Stimulated activated CD8-positive, alpha-beta memory T cell treated with anti-CD3 and anti-CD28 coated beads, Interleukin-4, amount 100 ng/mL, for 48 hours (primary cell): ENCODE measurements at regions not wholly inside any gene's neighbourhood (a gene's known extent, or its start where the extent isn't known, plus 50 kb on each side); places are given as distances from the start of the nearest gene placed in this dataset.

Source experiments
- DNase-seq: peaks from one replicate; pipeline ENCODE4 v3.0.0-alpha.2; 2020

DNA sequence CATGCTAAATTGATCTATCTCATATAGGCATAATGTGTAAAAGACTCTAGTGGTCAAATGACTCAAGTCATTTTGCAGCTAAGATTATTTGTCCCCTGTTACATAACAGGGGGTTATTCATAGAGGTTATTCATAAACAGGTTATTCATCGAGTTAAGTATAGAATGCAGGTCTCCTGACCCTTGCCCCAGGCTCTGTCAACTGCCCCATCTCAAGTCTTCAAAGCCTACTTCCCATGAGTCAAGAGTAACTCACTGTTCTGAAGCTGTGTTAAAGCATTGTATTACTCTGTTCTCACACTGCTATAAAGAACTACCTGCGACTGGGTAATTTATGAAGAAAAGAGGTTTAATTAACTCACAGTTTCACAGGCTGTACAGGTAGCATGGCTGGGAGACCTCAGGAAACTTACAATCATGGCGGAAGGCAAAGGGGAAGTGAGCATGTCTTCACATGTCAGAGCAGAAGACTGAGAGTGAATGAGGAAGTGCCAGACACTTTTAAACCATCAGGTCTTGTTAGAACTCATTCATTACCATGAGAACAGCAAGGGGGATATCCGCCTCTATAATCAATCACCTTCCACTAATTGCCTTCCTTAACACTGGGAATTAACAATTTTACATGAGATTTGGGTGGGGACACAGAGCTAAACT is 226.2 kb upstream of the BLID start:
- no peak for DNase-seq

DNA sequence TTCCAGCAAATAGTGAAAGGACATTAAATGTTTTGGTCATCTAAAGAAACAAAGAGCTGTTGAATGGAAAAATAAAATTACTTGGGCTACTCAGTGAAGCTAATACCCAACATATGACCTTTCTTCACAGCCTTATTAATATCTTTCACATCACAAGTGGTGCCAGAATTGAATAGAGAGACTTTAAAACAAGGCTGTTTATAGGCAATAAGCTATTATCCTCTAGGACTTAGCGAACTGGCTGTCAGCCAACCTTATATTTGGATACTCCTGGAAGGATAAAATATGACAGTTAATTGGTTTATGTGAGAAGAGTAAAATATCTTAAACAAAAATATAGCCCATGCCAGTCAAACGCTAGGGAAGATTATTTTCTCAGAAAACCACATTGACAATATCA is 225.5 kb upstream of the BLID start:
- no peak for DNase-seq

DNA sequence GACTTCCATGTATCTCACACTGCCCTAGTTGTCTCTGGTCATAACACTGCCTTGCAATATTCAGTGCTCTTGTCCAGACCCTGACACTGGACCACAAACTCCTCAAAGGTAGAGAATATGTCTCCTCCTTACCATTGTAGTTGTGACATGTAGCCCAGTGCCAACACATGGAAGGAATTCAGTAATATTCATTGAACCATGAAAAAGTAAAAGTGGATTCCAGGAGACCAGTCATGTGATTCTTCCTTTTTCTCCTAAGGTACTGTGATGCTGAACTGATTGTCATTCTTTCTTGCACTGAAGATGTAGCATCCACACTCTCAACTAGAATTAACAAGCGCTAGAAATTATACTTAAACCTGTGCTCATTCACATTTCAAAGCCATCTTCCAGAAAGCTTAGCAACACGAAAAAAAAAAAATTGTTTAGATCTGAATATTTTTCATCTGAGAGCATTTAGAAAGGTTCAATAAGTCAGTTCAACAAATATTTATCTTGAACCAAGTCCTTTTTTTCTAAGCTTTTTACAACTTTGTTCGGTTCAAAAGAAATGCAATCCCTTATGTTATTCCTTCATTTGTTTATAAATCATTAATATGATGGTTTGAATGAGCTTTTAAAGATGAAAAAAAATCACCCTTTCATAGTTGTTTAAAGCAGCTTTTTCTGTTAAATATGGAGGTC is 224.7 kb upstream of the BLID start:
- DNase-seq, result no peak

DNA sequence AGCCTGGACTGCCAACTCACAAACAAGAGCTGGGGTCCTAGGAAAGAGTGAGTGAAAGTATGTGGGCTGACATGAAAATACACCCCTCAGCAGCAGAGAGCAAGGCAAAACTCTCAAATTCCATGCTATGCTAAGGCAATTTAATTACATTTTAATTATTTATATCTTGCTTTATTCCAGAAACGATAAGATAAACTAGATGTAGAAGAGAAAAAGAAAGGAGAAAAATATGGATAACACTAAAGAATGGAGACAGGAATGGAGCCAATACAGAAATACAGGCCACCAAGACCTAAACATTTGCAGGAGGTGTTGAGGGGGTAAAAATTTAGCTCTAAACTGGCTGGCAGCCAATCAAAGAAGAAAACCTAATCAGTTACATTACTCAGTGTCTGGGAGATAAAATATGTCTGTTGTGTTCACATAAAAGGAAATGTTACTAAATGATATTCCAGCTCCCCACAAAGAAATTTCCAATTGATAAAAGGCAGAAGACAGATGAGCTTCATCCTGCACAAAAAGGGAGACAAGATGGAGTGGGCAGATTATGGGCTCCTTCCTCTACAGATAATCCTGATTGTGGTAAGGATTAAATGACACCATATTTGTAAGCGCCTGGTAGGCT is 223.5 kb upstream of the BLID start:
- no peak for DNase-seq

DNA sequence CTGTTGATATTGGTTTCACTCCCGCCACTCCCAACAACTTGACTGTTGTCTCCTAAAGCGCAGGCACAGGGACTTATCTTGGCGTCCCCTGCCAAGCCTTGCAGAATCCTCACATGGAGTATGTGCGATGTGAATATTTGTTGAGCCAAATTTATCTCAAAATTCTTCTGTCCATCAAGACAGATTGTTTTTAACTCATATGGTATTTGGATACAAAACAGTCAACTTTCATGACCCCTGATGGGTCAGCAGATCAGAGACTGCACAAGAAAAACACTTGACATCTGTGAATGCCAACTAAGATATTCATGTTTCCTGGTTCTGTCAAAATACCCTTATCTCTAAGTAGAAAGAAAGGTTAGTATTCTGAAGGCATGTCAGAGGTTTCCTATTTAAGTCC is 221.7 kb upstream of the BLID start:
- DNase-seq, result no peak

DNA sequence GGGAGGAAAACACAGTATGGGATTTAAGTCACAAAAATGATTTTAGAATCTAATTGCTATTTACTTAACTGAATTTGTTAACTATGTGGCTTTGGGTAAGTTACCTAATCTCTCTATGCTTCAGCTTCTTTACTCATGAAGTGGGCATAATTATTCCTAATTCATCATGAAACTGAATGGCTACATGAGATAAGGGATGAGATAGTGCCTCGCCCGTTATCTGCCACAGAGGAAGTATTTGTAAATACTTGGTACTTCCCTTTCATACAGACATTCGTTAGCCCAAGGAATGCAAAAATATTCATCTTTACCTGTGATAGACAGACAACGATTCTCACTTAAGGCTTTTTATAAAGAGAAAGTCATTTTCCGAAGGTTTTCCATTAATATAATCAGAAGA is 221.2 kb upstream of the BLID start:
- DNase-seq, result no peak

DNA sequence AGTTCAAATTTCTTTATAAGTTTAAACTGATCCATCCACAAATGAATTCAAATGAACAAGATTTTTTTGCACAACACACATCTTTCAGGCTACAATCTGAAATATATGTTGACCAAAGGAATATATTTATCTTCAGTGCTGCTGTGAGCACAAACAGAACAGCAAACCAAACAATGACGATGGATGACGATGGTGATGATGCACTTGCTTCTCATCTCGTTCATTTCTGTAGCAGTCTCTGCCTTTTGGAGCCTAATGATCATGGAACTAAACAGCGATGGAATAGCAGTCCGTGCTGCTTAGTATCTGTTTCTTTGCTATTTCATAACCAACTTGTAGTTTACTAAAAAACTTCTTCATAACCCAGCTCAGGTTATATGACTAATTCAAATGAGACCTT is 220.7 kb upstream of the BLID start:
- DNase-seq, result no peak

DNA sequence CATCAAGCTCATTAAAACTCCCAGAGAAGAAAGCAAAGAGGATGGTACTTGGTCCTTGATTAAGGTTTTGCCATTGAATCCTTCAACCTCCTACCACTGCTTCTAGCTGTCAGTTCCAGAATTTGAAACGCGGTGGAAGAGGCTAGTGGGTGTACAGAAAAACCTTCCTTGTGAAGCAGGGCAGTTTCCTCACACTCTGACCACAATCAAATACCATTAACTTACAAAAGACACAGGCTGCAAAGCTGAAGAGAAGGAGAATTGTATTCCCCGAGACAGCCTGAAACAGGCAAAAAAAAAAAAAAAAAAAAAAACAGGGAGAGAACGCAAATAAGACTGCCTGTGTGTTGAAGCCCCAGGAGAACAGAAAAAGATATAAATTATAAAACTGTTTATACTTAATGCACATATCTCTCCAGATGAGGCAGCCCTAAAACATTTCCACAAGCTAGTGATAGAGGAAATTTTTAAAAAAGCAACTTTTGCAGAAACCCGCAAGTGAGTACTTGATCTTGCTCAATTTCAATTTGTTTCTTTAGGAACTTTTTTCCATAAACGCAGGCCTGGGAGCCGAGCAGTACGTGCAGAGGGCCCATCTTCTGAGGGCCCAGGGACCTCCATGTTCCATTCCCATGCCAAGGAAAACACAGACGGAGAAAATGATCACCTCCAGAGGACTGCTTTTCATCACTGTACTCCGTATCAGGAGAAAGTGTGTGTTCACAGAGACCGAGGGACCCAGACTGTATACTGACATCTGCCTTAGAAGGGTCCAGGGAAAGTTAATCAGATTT is 218.7 kb upstream of the BLID start:
- no peak for DNase-seq

DNA sequence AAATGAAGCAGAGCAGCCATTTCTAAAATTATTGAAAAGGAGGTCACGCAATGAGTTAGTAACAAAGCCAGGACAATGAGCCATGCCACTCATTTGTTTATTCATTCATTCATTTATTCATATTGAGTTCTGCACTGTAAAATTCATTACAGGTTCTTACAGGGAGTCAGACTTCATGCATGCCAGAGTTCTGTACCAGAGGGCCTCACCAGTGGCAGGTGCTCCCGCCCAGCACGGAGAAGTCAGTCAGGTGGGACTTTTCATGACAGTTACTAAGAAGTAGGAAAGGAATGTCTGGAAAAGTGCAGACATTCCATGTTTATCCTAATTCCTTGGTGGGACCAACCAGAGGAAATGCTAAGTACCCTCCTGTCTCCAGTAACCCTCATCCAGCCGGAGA is 217.5 kb upstream of the BLID start:
- DNase-seq, result no peak

DNA sequence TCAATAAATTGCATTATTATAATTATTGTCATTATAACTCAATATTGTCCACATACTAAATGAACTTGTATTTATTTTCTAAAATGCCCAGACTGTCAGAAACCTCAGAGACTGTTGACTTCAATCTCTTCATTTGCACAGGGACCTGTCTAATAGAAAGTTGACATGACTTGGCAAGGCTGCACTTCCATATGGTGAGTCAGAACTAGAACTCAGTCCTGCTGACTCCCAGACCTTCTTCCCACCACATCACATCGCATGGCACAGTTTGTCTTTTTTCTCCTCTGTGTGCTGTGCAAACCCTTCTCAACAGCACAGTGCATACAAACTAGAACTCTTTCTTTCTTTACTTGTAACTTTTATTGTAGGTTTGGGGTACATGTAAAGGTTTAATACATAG is 215.1 kb upstream of the BLID start:
- DNase-seq, result no peak

DNA sequence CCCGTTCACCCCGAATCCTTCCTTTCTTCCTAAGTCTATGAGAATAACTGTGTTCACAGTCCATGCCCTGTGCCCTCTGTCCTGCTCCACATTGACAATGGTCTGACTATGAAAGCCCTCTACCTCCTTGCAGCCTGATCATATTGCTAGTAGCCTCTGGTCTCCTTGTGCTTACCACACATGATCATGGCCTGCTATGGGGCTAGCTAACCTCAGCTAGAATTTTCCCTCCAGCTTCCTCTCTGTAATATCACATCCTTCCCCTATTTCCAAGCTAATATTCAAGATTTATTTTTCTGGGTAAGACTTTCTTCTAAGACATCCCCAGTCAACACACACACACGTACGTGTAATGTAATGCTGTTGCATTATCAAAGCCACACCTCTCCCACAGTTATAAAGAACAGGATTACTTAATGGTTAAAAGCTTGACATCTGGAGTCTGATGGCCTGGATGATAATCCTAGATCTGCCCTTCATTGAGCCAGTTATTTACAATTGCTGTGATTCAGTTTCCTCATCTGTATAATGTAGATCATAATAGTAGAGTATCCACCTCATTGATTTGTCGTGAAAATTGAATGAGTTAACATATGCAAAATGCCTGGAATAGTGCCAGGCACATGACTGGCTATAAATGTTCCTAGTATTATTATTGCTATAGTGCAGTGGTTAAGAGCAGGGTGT is 214.4 kb upstream of the BLID start:
- DNase-seq, result no peak

DNA sequence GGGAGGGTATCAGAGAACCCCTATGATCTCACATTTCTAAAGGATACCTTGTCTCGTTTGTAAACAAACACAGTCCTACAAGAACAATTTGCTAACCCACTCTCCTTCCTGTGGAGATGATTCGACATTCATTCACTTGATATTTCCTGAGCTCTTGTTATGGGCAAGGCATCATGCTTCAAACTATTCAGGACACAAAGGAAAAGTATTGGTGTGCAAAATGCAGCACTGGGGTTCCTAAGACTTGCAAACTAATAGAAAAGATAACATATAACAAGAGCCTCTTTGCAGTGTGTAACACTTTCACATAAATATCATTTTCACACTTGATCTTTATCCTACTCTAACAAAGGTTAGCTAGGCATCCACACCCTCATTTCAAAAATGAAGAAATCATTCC is 211.5 kb upstream of the BLID start:
- no peak for DNase-seq

DNA sequence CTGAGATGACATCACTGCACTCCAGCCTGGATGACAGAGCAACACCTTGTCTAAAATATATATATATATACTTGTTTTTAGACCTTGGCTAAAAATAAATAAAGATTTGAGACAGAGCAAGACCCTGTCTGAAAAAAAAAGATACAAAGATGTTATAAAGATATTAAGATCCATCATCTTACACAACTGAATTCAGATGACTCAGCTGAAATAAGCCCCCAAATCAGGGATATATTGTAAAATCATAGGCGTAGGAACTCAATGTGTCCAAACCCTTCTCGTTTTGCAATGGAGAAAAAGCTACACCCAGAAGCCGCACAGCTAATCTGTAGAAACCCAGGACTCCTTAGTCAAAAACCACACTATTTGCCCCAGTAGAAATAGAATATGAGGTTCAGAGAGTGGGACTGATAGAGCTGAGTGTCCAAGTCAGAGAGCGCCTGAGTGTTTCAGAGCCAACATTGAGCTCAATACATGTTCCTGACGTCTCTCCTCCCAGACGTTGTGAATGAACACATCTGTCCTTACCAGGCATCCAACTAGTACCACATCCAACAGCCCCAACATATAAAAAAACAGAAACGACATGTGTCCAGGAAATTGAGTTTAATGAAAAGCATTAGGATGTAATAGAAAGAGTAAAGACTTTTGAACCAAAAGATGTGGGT is 207.9 kb upstream of the BLID start:
- no peak for DNase-seq

DNA sequence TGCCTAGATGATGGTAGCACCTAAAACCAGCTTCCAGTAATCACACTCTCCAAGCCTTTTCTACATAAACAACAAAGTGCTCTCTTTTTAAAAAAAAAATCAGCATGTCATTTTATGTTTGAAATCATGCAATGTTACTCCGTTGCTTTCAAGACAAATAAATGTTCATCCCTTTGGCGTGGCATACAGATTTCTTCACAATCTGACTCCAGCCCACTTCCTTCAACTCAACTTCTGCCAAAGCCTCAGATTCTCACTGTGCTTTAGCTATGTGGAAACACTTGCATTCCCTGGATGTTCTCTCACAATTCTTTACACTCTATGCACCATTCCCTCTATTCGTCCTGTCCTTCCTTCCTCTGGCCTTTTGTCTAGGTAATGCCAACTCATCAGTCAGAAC is 206.3 kb upstream of the BLID start:
- DNase-seq, result no peak

DNA sequence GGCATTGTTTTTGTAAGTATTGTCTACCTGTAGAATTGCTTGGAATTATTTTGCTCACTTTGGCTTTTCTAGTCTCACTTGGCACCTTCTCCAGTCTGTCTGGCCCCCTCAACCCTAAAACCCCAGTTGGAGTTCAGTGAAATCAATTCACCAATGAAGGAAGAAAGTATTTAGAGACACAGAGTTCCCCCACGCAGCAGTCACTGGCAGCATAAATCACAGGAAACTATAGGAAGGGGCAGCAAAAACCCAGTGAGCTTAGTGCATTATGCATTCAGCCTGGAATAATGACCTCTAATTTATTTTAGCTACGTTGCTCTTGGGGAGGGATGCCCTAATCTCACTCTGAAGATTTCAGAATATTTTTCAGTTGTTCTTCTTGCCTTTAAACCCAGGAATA is 204.7 kb upstream of the BLID start:
- DNase-seq, result no peak

DNA sequence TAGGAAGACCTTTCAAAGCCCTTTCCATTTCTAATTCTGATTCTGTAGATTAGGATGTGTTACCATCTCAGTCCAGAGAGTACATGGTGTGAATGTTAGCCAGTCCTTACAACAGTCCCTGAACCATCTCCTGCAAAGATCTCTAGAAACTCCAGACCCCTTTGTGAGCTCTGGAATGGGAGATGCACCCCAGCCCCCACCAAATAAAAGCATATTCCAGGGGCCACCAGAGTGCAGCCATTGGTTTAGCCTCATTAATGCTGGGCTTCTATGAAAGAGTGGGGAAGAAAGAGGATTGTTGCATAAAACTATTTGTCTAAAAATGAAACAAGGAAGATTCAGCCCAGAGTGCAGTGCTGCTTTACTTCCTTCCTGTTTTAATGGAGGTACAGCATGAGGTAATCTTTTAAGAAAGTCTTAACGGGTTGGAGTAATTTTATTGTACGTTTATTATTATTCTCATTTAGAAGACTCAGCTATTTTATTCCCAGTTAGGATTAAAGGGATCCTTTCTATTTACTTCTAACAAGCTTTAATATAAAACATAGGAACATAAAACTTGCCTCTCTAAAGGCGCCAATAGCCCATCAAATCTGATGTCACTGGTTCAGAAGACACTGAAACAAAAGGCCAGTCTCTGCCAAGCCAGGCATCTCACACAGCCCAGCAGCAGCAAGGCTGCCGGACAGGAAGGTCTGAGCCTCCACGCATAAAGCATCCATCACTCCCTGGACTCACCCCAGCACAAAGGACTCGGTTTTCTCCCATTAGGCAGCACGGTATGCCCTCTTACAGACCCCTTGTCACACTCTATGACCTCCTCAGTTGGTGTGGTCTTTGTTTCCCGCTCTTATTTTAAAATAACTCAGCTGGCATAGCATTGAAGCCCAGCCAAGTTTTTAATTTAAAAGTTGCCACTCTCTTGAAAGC is 203.9 kb upstream of the BLID start:
- no peak for DNase-seq

DNA sequence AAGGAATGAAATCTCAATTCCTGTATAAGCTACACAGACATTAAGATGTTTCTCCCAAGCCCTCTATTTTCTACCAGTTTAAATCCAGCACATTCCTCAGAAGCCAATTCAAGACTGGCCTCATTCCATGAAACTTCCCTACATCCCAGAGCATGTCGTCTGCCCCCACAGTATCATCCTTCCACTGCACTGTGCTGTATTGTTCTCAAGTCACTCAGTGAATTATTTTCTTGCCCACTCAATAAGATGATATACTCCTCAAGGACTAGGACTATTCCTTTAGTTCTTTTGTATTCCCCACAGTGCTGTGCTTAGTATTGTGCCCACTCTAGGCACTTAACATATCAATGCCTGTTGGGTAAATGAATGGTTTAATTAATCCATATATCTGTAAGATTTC is 203.1 kb upstream of the BLID start:
- DNase-seq, result no peak

DNA sequence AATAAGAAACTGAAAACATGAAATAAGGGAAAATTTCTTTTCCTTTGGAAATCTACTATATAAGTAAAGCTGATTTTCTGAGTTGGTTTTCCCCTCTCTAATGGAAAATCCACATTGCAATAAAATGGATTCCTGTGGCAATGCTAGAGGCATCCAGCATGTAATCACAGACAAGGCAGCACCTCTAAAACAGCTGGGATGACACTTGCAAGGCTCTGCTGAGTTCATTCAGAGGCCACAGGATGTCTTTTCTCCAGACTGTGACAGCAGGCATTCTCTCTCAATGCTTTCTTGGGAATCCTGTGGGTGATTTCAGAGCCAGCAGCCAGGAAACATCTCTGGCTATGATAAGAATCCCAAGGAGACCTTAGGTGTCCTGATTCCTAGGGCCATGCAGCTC is 201.3 kb upstream of the BLID start:
- no peak for DNase-seq

DNA sequence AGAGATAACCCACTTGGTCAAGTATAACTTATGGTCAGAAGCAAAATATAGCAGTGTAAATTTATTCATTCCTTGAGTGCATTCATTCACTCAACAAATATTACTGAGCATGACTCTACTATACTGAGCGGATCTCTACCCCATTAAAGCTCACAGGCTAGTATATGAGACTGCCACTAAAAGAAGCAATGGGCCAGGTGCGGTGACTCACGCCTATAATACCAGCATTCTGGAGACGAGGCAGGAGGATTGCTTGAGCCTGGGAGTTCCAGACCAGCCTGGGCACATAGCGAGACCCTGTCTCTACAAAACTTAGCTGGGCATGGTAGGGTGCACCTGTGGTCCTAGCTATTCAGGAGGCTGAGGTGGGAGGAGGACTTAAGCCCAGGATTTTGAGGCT is 197.6 kb upstream of the BLID start:
- no peak for DNase-seq

DNA sequence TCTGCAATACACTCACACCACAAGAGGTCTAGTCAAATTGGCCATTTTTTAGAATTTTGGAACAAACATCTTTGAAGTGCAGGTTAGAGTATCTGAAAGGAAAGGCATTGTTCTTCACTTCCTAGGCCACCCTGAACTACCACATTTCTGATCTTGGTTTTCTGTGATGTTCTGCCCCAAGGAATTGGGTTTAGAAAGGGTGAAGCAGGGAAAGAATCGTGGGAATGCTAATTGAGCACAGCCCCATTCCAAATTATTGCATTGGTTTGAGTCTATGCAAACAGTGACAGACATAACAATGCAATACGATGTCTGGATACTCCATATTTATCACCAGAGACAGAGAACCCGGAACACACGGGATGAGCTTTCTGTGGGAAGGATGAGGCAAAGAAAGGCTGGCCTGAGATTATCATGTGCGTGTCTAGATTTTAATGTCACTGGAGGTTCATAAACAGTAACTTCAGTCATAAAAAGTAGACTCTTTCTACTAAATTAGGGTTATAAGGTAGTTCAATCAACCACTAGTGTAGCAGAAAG is 195.3 kb upstream of the BLID start:
- DNase-seq, result no peak

DNA sequence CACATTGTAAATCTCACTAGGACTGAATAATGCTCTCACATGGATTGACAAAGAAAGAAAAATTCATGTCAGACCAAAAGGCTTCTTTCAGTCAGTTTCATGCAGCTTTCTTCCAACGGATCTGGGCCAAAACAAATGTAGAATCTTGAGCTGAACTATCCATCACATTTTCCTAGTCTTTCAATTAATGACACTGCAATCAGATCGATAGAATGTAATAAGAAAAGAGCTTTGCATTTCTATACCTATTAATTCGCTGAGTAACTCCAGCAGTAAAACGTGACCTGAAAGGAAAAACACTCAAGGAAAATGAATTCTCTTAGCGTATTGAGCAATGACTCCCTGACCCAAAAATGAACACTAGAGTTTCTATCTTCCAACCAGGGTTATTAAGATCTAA is 194.8 kb upstream of the BLID start:
- no peak for DNase-seq
